Activated B cell treated with CpG ODN at 0.5 μM for 24 hours (primary cell): ENCODE measurements at regions not wholly inside any gene's neighbourhood (a gene's known extent, or its start where the extent isn't known, plus 50 kb on each side); places are given as distances from the start of the nearest gene placed in this dataset.

Experiments used
- ATAC-seq: fragments of 200-7000 bp; cut with Tn5 transposase; one replicate; pipeline ENCODE4 v1.10.0; 2021; ENCODE audit warnings: low read depth, mild to moderate bottlenecking, moderate library complexity
- CTCF ChIA-PET: fragments of 350-600 bp; sonication (Branson Sonifier 250); formaldehyde crosslinking; loops from one replicate; lab custom pipeline; 2021; ENCODE audit warnings: antibody characterized with exemption; lab: Charles Lee
- POLR2A ChIA-PET: fragments of 350-600 bp; sonication (Branson Sonifier 250); formaldehyde crosslinking; loops from one replicate; lab custom pipeline; 2021; ENCODE audit warnings: antibody characterized with exemption; lab: Charles Lee
- DNase-seq: peaks from one replicate; pipeline ENCODE4 v3.0.0; 2022
- H3K27ac Mint-ChIP-seq: one replicate; pipeline ENCODE4 v1.8.0; 2020; ENCODE audit warnings: mixed read lengths
- H3K27me3 Mint-ChIP-seq: one replicate; pipeline ENCODE4 v1.8.0; 2021; ENCODE audit warnings: mixed read lengths
- H3K36me3 Mint-ChIP-seq: one replicate; pipeline ENCODE4 v1.8.0; 2021; ENCODE audit warnings: low read depth, mixed read lengths
- H3K4me1 Mint-ChIP-seq: one replicate; pipeline ENCODE4 v1.8.0; 2021; ENCODE audit warnings: mixed read lengths
- H3K4me3 Mint-ChIP-seq: one replicate; pipeline ENCODE4 v1.8.0; 2020; ENCODE audit warnings: mild to moderate bottlenecking, mixed read lengths
- H3K9me3 Mint-ChIP-seq: one replicate; pipeline ENCODE4 v1.8.0; 2020; ENCODE audit warnings: mixed read lengths
- CTCF ChIP-seq: fragments of 200-600 bp; IDR thresholded peaks from one replicate; pipeline ENCODE4 v1.8.0; 2022; ENCODE audit warnings: antibody characterized with exemption, mild to moderate bottlenecking
- intact Hi-C: fragments of 100-400 bp; cut with micrococcal nuclease; formaldehyde crosslinking; loops from one replicate; pipeline ENCODE4 v1.15.1; 2024

- ChIA-PET POLR2A (no interaction called here), CTCF (no interaction called here)
- intact Hi-C loops, result loop anchor here (5.0 kb wide), 1 partner anchor 36 kb away; no protein-coding TSS in a partner anchor
- no peak for ATAC-seq
- no peak overlapping the region for H3K27ac Mint-ChIP-seq
- H3K9me3 Mint-ChIP-seq, result no peaks in the 10 kb centered on the region
- no peak for DNase-seq
- H3K36me3 Mint-ChIP-seq, result peaks cover 66% of the 10 kb centered on the region
- H3K4me3 Mint-ChIP-seq, result no peak overlapping the region
- H3K4me1 Mint-ChIP-seq, result peaks cover 76% of the 10 kb centered on the region
- TF ChIP-seq CTCF, result no peak
- H3K27me3 Mint-ChIP-seq, result no peaks in the 10 kb centered on the region
Measured at GRCh38 chr9:94176608-94177007, 82.5 kb upstream of the ZNF169 start.

- Mint-ChIP-seq H3K36me3 (peaks cover 62% of the 10 kb centered on the region), H3K4me3 (no peak overlapping the region), H3K27me3 (no peaks in the 10 kb centered on the region), H3K27ac (no peak overlapping the region), H3K4me1 (peaks cover 69% of the 10 kb centered on the region), H3K9me3 (no peaks in the 10 kb centered on the region)
- DNase-seq, result no peak
- CTCF ChIA-PET, result no interaction called here
- intact Hi-C loops, result loop anchor here (5.0 kb wide), 1 partner anchor 33 kb away; no protein-coding TSS in a partner anchor
- POLR2A ChIA-PET, result no interaction called here
- no peak for TF ChIP-seq CTCF
- ATAC-seq, result no peak
Measured at GRCh38 chr9:94178927-94179326, 80.2 kb upstream of the ZNF169 start.

GRCh38 chr9:94181408-94182181 is 77.5 kb upstream of the ZNF169 start:
- POLR2A ChIA-PET, result no interaction called here
- H3K4me3 Mint-ChIP-seq, result no peak overlapping the region
- no peaks in the 10 kb centered on the region for H3K27me3 Mint-ChIP-seq
- H3K9me3 Mint-ChIP-seq, result no peaks in the 10 kb centered on the region
- no peak for DNase-seq
- H3K27ac Mint-ChIP-seq, result peak overlapping the region; percentile 12
- ATAC-seq, result no peak
- peaks cover 45% of the 10 kb centered on the region for H3K4me1 Mint-ChIP-seq
- peaks cover 49% of the 10 kb centered on the region for H3K36me3 Mint-ChIP-seq
- intact Hi-C loops, result no loop called here
- CTCF ChIA-PET, result interaction anchor here (1.2 to 1.8 kb wide), 2 partner anchors 31 to 116 kb away, joined by 3 to 6 read pairs; no protein-coding TSS in a partner anchor
- no peak for TF ChIP-seq CTCF

GRCh38 chr9:94182532-94182931 is 76.6 kb upstream of the ZNF169 start:
- no peak overlapping the region for H3K4me3 Mint-ChIP-seq

More at GRCh38 chr9:94182532-94182931, 76.6 kb upstream of the ZNF169 start:
- intact Hi-C loops, result no loop called here
- Mint-ChIP-seq H3K27me3 (no peaks in the 10 kb centered on the region), H3K4me1 (peaks cover 39% of the 10 kb centered on the region), H3K27ac (peak overlapping the region; percentile 51), H3K36me3 (peaks cover 39% of the 10 kb centered on the region), H3K9me3 (no peaks in the 10 kb centered on the region)
- TF ChIP-seq CTCF, result no peak
- CTCF ChIA-PET, result no interaction called here
- ATAC-seq, result peak; percentile 42
- no peak for DNase-seq
- POLR2A ChIA-PET, result no interaction called here
